ENCODE measurements at regions not wholly inside any gene's neighbourhood (a gene's known extent, or its start where the extent isn't known, plus 50 kb on each side); places are given as distances from the start of the nearest gene placed in this dataset.

- POLR2A ChIA-PET = interaction anchor here (0.5 to 4.4 kb wide), 6 partner anchors 11 to 981 kb away, joined by 3 to 17 read pairs (median 3); no protein-coding TSS in a partner anchor
Observed at GRCh38 chr2:234368861-234369261, 128.0 kb downstream of the ARL4C start.

GRCh38 chr2:234366891-234367290 is 130.0 kb downstream of the ARL4C start:
- no peak overlapping the region for H3K4me2 ChIP-seq (ENCODE audit: low read length)
- TF ChIP-seq CTCF (conservative IDR thresholded peaks at IDR 0.05; ENCODE audit: low read length) = no peak
- TF ChIP-seq EZH2phosphoT487 (IDR thresholded peaks at IDR 0.05; ENCODE audit: borderline replicate concordance, low read depth, low read length) = no peak
- DNase-seq (ENCODE audit: low spot score) = no peak
- no peak overlapping the region for H3K27ac ChIP-seq (ENCODE audit: low read depth, low read length, poor library complexity, severe bottlenecking)
- CTCF ChIA-PET (ENCODE audit: unreplicated experiment) = no interaction called here
- intact Hi-C loops (cut with micrococcal nuclease; ENCODE audit: unreplicated experiment) = no loop called here
- POLR2A ChIA-PET = interaction anchor here (1.4 to 4.4 kb wide), 2 partner anchors 11 to 12 kb away, joined by 8 to 17 read pairs; no protein-coding TSS in a partner anchor
- no TSS peak for BruUV-seq (replicated peaks)
- no peaks in the 10 kb centered on the region for H3K36me3 ChIP-seq (ENCODE audit: insufficient read depth, low read length)
- no peaks in the 10 kb centered on the region for H4K20me1 ChIP-seq (ENCODE audit: insufficient read depth, low read length)
- H3K4me3 ChIP-seq (ENCODE audit: low read depth, low read length, poor library complexity, severe bottlenecking) = no peak overlapping the region
- peak overlapping the region; percentile 82 for H2AFZ ChIP-seq (ENCODE audit: low read length)
- no peaks in the 10 kb centered on the region for H3K9me3 ChIP-seq (ENCODE audit: low read length)
- H3K9me2 ChIP-seq (ENCODE audit: insufficient read depth, low read length) = no peaks in the 10 kb centered on the region
- peaks cover 57% of the 10 kb centered on the region for H3K4me1 ChIP-seq (ENCODE audit: insufficient read depth, low read length, poor library complexity, severe bottlenecking)
- H3K79me2 ChIP-seq (ENCODE audit: insufficient read depth, low read depth, low read length) = no peaks in the 10 kb centered on the region

More at GRCh38 chr2:234368861-234369261, 128.0 kb downstream of the ARL4C start:
- H3K4me3 ChIP-seq (ENCODE audit: low read depth, low read length, poor library complexity, severe bottlenecking) = no peak overlapping the region
- no peaks in the 10 kb centered on the region for H3K9me2 ChIP-seq (ENCODE audit: insufficient read depth, low read length)
- no peaks in the 10 kb centered on the region for H3K36me3 ChIP-seq (ENCODE audit: insufficient read depth, low read length)
- H3K4me2 ChIP-seq (ENCODE audit: low read length) = no peak overlapping the region
- CTCF ChIA-PET (ENCODE audit: unreplicated experiment) = no interaction called here
- no peaks in the 10 kb centered on the region for H4K20me1 ChIP-seq (ENCODE audit: insufficient read depth, low read length)
- no peaks in the 10 kb centered on the region for H3K9me3 ChIP-seq (ENCODE audit: low read length)
- H3K27ac ChIP-seq (ENCODE audit: low read depth, low read length, poor library complexity, severe bottlenecking) = no peak overlapping the region
- no peak for TF ChIP-seq CTCF (conservative IDR thresholded peaks at IDR 0.05; ENCODE audit: low read length)
- TF ChIP-seq EZH2phosphoT487 (IDR thresholded peaks at IDR 0.05; ENCODE audit: borderline replicate concordance, low read depth, low read length) = no peak
- BruUV-seq (replicated peaks) = no TSS peak
- no peak for DNase-seq (ENCODE audit: low spot score)
- H3K4me1 ChIP-seq (ENCODE audit: insufficient read depth, low read length, poor library complexity, severe bottlenecking) = peaks cover 57% of the 10 kb centered on the region
- intact Hi-C loops (cut with micrococcal nuclease; ENCODE audit: unreplicated experiment) = no loop called here
- peak overlapping the region; percentile 81 for H2AFZ ChIP-seq (ENCODE audit: low read length)
- H3K79me2 ChIP-seq (ENCODE audit: insufficient read depth, low read depth, low read length) = no peaks in the 10 kb centered on the region

GRCh38 chr2:234364661-234365060 is 132.2 kb downstream of the ARL4C start:
- no peak overlapping the region for H3K4me3 ChIP-seq (ENCODE audit: low read depth, low read length, poor library complexity, severe bottlenecking)
- H3K4me1 ChIP-seq (ENCODE audit: insufficient read depth, low read length, poor library complexity, severe bottlenecking) = peaks cover 43% of the 10 kb centered on the region
- H3K79me2 ChIP-seq (ENCODE audit: insufficient read depth, low read depth, low read length) = no peaks in the 10 kb centered on the region
- no peaks in the 10 kb centered on the region for H4K20me1 ChIP-seq (ENCODE audit: insufficient read depth, low read length)
- H3K9me2 ChIP-seq (ENCODE audit: insufficient read depth, low read length) = no peaks in the 10 kb centered on the region
- H3K27ac ChIP-seq (ENCODE audit: low read depth, low read length, poor library complexity, severe bottlenecking) = no peak overlapping the region
- H3K9me3 ChIP-seq (ENCODE audit: low read length) = no peaks in the 10 kb centered on the region
- no TSS peak for BruUV-seq (replicated peaks)
- ChIA-PET CTCF (ENCODE audit: unreplicated experiment) (no interaction called here), POLR2A (no interaction called here)
- intact Hi-C loops (cut with micrococcal nuclease; ENCODE audit: unreplicated experiment) = no loop called here
- H3K4me2 ChIP-seq (ENCODE audit: low read length) = no peak overlapping the region
- H2AFZ ChIP-seq (ENCODE audit: low read length) = peak overlapping the region; percentile 69
- DNase-seq (ENCODE audit: low spot score) = no peak
- TF ChIP-seq EZH2phosphoT487 (IDR thresholded peaks at IDR 0.05; ENCODE audit: borderline replicate concordance, low read depth, low read length) (no peak), CTCF (conservative IDR thresholded peaks at IDR 0.05; ENCODE audit: low read length) (no peak)
- H3K36me3 ChIP-seq (ENCODE audit: insufficient read depth, low read length) = no peaks in the 10 kb centered on the region
